GM12801 (cell line): ENCODE measurements at regions not wholly inside any gene's neighbourhood (a gene's known extent, or its start where the extent isn't known, plus 50 kb on each side); places are given as distances from the start of the nearest gene placed in this dataset.

Experiments
- TF ChIP-seq, protein P1 (sequence below): IDR thresholded peaks from one replicate; pipeline ENCODE4 v1.5.1; 2011; ENCODE audit warnings: control low read depth; ENCODE audit not compliant: insufficient read length; ENCODE audit errors: extremely low read depth

- TF ChIP-seq, protein P1, sequence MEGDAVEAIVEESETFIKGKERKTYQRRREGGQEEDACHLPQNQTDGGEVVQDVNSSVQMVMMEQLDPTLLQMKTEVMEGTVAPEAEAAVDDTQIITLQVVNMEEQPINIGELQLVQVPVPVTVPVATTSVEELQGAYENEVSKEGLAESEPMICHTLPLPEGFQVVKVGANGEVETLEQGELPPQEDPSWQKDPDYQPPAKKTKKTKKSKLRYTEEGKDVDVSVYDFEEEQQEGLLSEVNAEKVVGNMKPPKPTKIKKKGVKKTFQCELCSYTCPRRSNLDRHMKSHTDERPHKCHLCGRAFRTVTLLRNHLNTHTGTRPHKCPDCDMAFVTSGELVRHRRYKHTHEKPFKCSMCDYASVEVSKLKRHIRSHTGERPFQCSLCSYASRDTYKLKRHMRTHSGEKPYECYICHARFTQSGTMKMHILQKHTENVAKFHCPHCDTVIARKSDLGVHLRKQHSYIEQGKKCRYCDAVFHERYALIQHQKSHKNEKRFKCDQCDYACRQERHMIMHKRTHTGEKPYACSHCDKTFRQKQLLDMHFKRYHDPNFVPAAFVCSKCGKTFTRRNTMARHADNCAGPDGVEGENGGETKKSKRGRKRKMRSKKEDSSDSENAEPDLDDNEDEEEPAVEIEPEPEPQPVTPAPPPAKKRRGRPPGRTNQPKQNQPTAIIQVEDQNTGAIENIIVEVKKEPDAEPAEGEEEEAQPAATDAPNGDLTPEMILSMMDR = no peak
Observed at GRCh38 chr17:77495575-77495974, 354.8 kb downstream of the SEC14L1 start.

- TF ChIP-seq, protein P1 = no peak
Observed at GRCh38 chr17:77496401-77496801, 355.6 kb downstream of the SEC14L1 start.

DNA sequence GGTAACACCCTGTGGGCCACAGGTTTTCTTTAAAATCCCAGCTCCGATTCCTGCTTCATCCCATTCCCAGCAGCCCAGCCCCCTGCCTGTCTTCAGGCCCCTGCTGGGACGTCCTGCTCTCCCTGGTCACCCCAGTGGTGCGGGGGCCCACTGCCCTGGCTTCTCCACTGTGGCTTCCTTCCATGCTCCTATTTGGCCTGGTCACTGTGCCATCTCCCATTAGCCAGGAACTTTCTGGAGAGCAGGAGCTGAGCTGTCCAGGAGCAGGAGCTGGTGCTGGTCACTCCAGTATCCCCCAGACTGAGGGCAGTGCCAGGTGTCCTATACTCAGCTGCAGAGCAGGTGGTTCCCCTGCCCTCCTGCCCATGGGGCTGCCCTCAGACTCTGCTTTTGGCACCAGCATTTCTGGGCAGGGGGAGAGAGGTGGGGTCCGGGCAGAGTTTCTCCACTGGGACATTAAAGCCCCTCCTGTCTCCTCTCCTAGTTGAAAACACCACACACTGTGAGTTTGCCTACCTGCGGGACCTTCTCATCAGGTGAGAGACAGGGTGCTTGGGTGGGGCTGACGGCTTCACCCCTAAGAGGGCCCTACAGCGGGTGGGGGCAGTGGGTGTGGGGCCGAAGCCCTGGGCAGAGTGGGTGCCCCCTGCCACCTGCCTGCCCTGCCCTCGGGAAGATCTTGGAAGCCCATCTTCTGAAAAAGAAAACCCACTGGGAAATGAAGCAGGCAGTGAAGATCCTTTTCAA lies 356.2 kb downstream of the SEC14L1 start:
- TF ChIP-seq, protein P1 = no peak

DNA sequence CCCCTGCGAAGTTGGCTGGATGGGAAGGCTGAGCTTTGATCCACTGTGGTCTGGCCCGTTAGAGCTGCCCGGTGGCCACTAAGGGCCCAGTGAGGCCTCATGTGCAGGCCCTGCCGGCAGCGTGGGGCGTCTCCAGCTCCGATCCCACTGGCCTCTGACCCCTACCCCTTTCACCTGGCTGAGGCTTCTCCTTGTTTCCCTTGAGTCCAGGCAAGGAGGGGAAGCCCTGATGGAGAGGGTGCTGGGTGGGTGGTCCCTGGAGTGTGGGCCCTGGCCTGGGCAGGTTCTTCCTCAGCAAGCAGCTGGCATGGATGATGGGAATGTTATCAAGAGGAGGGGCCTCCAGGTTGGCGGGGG lies 356.8 kb downstream of the SEC14L1 start:
- TF ChIP-seq, protein P1 = no peak

DNA sequence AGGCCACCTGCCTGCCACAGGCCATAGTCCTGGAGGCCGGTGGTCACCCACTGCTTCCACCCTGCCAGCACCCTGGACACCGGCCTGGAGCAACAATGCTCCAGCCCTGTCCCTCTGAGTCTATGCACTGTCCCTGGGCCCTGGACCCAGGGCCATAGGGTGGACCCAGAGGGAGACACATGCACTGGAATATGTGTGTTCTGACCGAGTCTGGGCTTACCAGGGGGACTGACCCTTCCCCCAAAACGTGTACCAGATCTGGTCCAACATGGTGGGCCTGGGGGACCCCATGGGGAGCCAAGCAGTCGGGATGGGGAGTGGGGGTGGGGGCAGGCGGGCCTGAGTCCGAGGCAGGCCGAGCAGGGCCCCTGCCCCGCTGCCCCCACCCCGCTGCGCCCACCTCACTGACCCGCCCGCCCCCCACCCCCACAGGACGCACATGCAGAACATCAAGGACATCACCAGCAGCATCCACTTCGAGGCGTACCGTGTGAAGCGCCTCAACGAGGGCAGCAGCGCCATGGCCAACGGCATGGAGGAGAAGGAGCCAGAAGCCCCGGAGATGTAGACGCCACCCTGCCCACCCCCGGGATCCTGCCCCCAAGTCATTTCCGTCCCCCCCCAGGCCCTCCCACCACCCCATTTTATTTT lies 357.4 kb downstream of the SEC14L1 start:
- TF ChIP-seq, protein P1 = no peak

GRCh38 chr17:77498791-77499698 lies 358.3 kb downstream of the SEC14L1 start:
- TF ChIP-seq, protein P1 = no peak
